ENCODE measurements at regions not wholly inside any gene's neighbourhood (a gene's known extent, or its start where the extent isn't known, plus 50 kb on each side); places are given as distances from the start of the nearest gene placed in this dataset.

- TF ChIP-seq CTCF (IDR thresholded peaks at IDR 0.05) (no peak), EP300 (IDR thresholded peaks at IDR 0.05) (no peak)
These were observed 83.6 kb downstream of the MPP7 start for GRCh38 chr10:28219251-28219650.
